Parathyroid adenoma (tissue), 2 donors: ENCODE measurements at regions not wholly inside any gene's neighbourhood (a gene's known extent, or its start where the extent isn't known, plus 50 kb on each side); places are given as distances from the start of the nearest gene placed in this dataset.

Experiments
- H2AFZ ChIP-seq: fragments of 300-600 bp; sonication (generic); one replicate; pipeline ENCODE4 v1.7.0; 2017; ENCODE audit warnings: antibody characterized with exemption, mild to moderate bottlenecking
- H3K27ac ChIP-seq: fragments of 300-600 bp; sonication (generic); one replicate; pipeline ENCODE4 v1.7.0; 2017
- H3K27me3 ChIP-seq: fragments of 300-600 bp; sonication (generic); one replicate; pipeline ENCODE4 v1.7.0; 2017; ENCODE audit warnings: low read length; ENCODE audit not compliant: control insufficient read depth, insufficient read depth
- H3K36me3 ChIP-seq: fragments of 300-600 bp; sonication (generic); one replicate; pipeline ENCODE4 v1.7.0; 2017; ENCODE audit warnings: low read length; ENCODE audit not compliant: control insufficient read depth, insufficient read depth
- H3K4me1 ChIP-seq: fragments of 300-600 bp; sonication (generic); one replicate; pipeline ENCODE4 v1.7.0; 2017; ENCODE audit warnings: control low read depth
- H3K4me2 ChIP-seq: fragments of 300-600 bp; sonication (generic); one replicate; pipeline ENCODE4 v1.7.0; 2017; ENCODE audit warnings: low read length
- H3K4me3 ChIP-seq: fragments of 300-600 bp; sonication (generic); one replicate; pipeline ENCODE4 v1.7.0; 2017; ENCODE audit warnings: low read depth, low read length
- H3K79me2 ChIP-seq: fragments of 300-600 bp; sonication (generic); one replicate; pipeline ENCODE4 v1.7.0; 2017; ENCODE audit warnings: control low read depth
- H3K9ac ChIP-seq: fragments of 300-600 bp; sonication (generic); one replicate; pipeline ENCODE4 v1.7.0; 2017; ENCODE audit warnings: mild to moderate bottlenecking
- H3K9me3 ChIP-seq: fragments of 300-600 bp; sonication (generic); one replicate; pipeline ENCODE4 v1.7.0; 2017; ENCODE audit warnings: low read length; ENCODE audit not compliant: control insufficient read depth
- TF ChIP-seq, protein P1 (sequence below): fragments of 300-600 bp; sonication (generic); IDR thresholded peaks from one replicate; pipeline ENCODE4 v1.7.0; 2017; ENCODE audit warnings: antibody characterized with exemption, mild to moderate bottlenecking
- donor health status: primary hyperparathyroidism.

DNA sequence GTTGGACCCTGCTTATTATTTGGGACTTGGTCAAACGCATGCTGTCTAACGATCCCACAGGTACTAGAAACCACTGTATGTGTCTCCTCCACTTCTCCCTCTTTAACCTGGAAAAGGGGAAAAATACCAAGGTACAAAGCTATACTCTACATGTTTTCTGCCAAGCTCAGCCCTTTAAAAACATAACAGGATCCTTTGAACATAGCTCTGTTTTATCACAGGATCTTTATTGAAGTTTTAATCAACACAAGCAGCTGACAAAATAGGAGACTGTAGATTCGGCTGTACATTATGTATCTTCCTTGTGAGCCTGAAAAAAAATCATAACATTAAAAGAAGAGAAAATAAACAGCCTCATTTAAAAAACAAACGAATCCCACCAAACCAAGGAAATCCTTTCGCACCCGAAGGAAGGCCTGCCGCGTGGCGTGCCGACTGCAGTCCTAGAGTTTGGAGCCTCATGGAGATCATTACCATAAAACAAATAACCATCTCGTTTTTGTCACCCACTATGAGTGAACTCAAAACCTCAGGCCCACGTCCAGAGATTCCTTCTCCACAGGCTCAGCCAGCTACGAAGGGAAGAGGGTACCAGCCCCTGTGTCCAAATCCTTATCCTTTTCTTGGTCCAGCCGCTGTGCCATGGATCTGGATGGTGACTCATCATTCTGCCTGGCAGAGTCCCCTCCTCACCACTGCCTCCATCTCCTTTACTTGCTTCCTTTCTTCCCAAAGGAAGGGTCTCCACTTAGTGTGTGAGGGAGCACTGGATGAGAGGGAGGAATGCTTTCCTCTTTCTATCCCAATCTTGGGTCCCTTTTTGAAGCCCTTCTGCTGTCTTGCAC is 651.1 kb downstream of the CCDC171 start:
- no peaks in the 10 kb centered on the region for H3K9me3 ChIP-seq
- no peaks in the 10 kb centered on the region for H3K4me1 ChIP-seq
- H3K4me2 ChIP-seq, result no peak overlapping the region
- TF ChIP-seq, protein P1, sequence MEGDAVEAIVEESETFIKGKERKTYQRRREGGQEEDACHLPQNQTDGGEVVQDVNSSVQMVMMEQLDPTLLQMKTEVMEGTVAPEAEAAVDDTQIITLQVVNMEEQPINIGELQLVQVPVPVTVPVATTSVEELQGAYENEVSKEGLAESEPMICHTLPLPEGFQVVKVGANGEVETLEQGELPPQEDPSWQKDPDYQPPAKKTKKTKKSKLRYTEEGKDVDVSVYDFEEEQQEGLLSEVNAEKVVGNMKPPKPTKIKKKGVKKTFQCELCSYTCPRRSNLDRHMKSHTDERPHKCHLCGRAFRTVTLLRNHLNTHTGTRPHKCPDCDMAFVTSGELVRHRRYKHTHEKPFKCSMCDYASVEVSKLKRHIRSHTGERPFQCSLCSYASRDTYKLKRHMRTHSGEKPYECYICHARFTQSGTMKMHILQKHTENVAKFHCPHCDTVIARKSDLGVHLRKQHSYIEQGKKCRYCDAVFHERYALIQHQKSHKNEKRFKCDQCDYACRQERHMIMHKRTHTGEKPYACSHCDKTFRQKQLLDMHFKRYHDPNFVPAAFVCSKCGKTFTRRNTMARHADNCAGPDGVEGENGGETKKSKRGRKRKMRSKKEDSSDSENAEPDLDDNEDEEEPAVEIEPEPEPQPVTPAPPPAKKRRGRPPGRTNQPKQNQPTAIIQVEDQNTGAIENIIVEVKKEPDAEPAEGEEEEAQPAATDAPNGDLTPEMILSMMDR, result no peak
- H3K79me2 ChIP-seq, result no peaks in the 10 kb centered on the region
- no peaks in the 10 kb centered on the region for H3K36me3 ChIP-seq
- no peak overlapping the region for H3K4me3 ChIP-seq
- no peaks in the 10 kb centered on the region for H3K27me3 ChIP-seq
- H3K27ac ChIP-seq, result no peak overlapping the region
- no peak overlapping the region for H2AFZ ChIP-seq
- H3K9ac ChIP-seq, result no peak overlapping the region

DNA sequence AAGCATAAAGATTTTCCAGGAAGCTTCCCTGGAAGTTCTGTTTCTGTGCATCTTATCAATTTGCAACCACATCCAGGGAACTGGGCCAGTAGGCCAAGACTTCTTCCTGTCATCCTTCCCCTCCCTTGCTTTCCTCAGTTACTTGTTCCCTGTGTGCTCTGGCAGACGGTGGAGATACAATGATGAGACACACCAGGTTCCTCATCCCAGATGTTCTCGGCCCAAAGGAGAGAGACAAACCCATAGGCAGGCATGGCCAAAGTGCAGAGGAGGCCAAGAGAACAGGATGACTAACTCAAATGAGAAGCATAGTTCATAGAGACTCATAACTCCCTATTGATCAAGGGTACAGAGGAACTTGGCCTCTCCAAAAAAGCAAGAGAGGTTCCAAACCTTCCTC is 652.6 kb downstream of the CCDC171 start:
- Histone ChIP-seq H3K4me3 (no peak overlapping the region), H3K4me1 (no peaks in the 10 kb centered on the region), H2AFZ (no peak overlapping the region), H3K36me3 (no peaks in the 10 kb centered on the region), H3K27ac (no peak overlapping the region), H3K27me3 (no peaks in the 10 kb centered on the region), H3K79me2 (no peaks in the 10 kb centered on the region), H3K4me2 (no peak overlapping the region), H3K9ac (no peak overlapping the region), H3K9me3 (no peaks in the 10 kb centered on the region)
- TF ChIP-seq, protein P1, result no peak

DNA sequence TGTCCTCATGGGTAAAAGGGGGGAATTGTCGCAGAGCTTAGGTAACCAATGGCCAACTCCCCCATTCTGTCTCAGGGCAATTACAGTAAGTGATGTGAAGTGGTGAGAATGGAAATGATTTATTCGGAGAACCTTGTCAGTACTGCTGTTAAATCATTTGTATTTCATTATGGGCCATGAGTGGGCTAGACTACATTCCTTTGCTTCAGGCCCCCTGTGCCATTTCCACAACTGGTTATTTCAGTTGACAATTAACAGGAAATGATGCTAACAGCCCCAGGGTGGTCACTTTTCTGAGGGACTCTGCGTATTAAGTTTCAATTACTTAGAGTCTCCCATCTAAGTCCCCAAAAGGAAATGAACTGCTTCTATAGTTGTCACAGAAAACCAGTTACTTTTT is 653.7 kb downstream of the CCDC171 start:
- Histone ChIP-seq H3K9me3 (no peaks in the 10 kb centered on the region), H3K79me2 (no peaks in the 10 kb centered on the region), H3K27me3 (no peaks in the 10 kb centered on the region), H3K4me2 (no peak overlapping the region), H3K36me3 (no peaks in the 10 kb centered on the region), H3K9ac (no peak overlapping the region), H3K27ac (no peak overlapping the region), H3K4me1 (no peaks in the 10 kb centered on the region), H2AFZ (no peak overlapping the region), H3K4me3 (no peak overlapping the region)
- TF ChIP-seq, protein P1, result no peak

DNA sequence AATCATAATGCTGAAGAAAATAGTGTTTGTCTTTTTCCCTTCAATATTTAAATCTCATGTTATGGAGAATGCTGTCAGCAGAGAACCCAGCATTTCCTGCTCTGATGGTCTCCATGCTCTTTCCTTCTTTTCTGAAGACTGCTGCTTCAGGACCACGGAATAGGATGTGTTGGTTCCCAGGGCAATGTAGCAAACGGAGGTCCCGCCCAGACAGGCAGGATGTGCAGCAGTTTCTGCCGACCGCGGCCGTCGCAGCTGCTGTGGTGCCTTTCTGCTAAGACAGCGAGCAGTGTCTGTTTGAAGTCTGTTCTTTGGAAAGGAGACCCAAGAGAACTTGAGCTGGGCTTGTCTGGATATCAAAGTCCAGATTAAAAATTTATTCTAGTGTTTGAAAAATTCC is 654.3 kb downstream of the CCDC171 start:
- H3K9me3 ChIP-seq, result no peaks in the 10 kb centered on the region
- H3K9ac ChIP-seq, result no peak overlapping the region
- no peak overlapping the region for H3K4me2 ChIP-seq
- TF ChIP-seq, protein P1, result no peak
- H3K4me3 ChIP-seq, result no peak overlapping the region
- no peaks in the 10 kb centered on the region for H3K79me2 ChIP-seq
- no peak overlapping the region for H2AFZ ChIP-seq
- H3K27ac ChIP-seq, result no peak overlapping the region
- no peaks in the 10 kb centered on the region for H3K36me3 ChIP-seq
- no peaks in the 10 kb centered on the region for H3K27me3 ChIP-seq
- no peaks in the 10 kb centered on the region for H3K4me1 ChIP-seq

DNA sequence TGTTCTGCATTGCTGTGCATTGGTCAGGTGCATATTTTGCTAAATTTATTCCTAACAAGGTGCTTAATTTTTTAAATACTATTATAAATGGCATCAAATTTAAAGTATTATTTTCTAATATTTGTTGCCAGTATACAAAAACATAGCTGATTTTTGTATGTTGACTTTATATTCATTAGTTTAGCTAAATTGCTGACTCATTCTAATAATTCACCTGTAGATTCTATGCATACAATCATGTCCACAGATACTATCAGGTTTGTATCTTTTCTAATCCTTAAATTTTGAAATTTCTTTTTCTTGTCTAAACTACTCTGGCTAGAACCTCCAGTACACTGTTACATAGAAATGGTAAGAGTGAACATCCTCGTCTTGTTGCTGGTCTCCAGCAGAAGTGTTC is 657.6 kb downstream of the CCDC171 start:
- TF ChIP-seq, protein P1, result no peak
- Histone ChIP-seq H3K36me3 (no peaks in the 10 kb centered on the region), H2AFZ (no peak overlapping the region), H3K4me2 (no peak overlapping the region), H3K4me3 (no peak overlapping the region), H3K9me3 (no peaks in the 10 kb centered on the region), H3K4me1 (no peaks in the 10 kb centered on the region), H3K27ac (no peak overlapping the region), H3K27me3 (no peaks in the 10 kb centered on the region), H3K9ac (no peak overlapping the region), H3K79me2 (no peaks in the 10 kb centered on the region)
